Suppressor macrophage treated with lipopolysaccharide for 4 hours (primary cell): ENCODE measurements at regions not wholly inside any gene's neighbourhood (a gene's known extent, or its start where the extent isn't known, plus 50 kb on each side); places are given as distances from the start of the nearest gene placed in this dataset.
A peak's percentile ranks its signal among the peaks of the same experiment; 100 is the strongest.

ENCODE experiments used
- DNase-seq: peaks from one replicate; pipeline ENCODE4 v3.0.0-alpha.2; 2020

- DNase-seq, result no peak
Observed at GRCh38 chr20:43799150-43799711, 72.4 kb upstream of the GTSF1L start.

- no peak for DNase-seq
Observed at GRCh38 chr20:43798291-43799149, 71.7 kb upstream of the GTSF1L start.

DNA sequence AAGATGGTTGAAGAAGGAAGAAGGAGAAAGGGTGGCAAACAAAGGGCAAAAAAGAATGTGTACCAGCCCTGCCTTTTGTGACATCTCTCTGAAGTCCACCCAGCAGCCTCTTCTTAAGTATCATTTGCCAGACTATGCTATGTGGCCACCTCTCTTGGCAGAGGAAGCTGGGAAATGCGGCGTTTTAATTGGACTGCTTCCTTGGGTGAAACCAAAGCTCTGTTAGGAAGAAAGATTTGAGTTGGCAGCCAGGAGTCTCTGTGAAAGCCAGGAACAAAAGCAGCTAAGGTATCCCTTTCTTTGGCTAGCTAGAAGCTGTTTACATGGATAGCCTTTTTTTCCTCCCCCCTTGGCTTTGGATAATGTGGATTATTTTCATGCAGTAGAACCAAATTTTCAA is 67.5 kb upstream of the GTSF1L start:
- DNase-seq, result no peak

- no peak for DNase-seq
Observed at GRCh38 chr20:43789593-43789992, 62.8 kb upstream of the GTSF1L start.

DNA sequence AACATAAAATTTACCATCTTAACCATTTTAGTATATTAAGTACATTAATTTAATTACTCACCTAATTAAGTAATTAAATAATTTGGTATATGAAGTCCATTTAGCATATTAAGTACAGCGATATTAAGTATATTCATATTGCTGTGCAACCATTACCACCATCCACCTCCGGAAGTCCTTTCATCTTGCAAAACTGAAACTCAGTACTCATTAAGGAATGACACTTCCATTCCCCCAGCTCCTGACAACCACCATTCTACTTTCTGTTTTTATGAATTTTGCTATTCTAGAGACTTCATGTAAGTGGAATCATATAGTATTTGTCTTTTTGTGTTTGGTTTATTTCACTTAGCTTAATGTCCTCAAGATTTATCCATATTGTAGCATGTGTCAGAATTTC is 61.1 kb upstream of the GTSF1L start:
- peak; percentile 3 for DNase-seq

- no peak for DNase-seq
Observed at GRCh38 chr20:43786885-43787284, 60.1 kb upstream of the GTSF1L start.

DNA sequence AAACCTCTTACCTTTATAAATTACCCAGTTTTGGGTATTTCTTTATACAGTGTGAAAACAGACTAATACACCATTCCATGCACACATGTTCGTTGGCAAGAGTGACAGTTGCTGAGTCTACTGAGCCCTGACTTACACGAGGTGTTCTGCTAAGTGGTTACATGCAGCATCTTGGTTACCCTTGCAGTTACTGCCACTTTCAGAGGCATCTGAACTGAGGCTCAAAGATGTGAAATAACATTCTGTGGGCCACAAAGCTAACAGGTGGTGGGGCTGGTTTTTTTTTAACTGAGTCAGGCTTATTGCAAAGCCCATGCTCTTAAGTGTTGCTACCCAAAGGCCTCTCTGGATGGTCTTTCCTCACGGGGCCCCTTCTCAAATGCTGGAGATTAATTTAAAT is 54.4 kb upstream of the GTSF1L start:
- no peak for DNase-seq

GRCh38 chr20:43778375-43778774 is 51.6 kb upstream of the GTSF1L start:
- no peak for DNase-seq

- DNase-seq, result no peak
Observed at GRCh38 chr20:43776691-43777090, 49.9 kb upstream of the GTSF1L start.
